NCI-H510A treated with DMSO at 0.1 percent for 48 hours (cell line): ENCODE measurements at regions not wholly inside any gene's neighbourhood (a gene's known extent, or its start where the extent isn't known, plus 50 kb on each side); places are given as distances from the start of the nearest gene placed in this dataset.

Experiments used
- DNase-seq: peaks from one replicate; lab custom pipeline; 2025; lab: John Stamatoyannopoulos, UW

DNA sequence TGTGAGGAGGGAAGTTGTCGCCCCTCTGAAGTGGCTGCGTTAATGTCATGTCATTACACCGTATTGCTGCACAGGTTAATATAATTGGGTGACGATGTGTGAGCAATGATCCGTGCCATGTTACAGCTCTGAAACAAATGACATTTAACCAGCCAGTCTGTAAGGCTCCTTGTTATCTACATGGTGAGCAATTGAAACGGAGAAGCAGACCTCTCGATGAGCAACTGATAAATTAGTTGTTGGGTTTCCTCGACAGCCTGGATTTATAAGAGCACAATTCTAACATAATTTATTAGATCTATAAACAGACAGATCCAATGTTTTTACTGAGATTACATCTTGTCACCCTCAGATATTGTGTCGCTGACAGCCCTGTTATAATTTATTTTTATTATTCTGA is 49.9 kb upstream of the MAFB start:
- DNase-seq = no peak

DNA sequence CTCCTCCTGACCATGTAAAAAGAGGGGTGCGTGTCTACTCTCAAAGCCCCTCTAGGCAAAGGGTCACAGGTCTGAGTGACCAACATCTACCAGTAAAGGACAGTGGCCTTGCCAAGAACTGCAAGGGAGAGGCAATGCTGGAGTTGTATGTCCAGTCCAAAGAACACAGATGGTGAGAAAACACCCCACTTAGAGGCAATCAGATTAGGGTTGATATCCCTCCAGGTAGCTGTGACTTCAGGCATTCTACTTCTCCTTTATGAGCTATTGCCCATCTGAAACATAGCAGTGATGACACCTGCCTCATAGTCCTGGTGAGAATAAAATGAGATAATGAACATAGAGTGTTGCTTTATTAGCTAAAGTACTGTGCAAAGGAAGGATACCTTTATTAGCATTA is 50.8 kb upstream of the MAFB start:
- no peak for DNase-seq

DNA sequence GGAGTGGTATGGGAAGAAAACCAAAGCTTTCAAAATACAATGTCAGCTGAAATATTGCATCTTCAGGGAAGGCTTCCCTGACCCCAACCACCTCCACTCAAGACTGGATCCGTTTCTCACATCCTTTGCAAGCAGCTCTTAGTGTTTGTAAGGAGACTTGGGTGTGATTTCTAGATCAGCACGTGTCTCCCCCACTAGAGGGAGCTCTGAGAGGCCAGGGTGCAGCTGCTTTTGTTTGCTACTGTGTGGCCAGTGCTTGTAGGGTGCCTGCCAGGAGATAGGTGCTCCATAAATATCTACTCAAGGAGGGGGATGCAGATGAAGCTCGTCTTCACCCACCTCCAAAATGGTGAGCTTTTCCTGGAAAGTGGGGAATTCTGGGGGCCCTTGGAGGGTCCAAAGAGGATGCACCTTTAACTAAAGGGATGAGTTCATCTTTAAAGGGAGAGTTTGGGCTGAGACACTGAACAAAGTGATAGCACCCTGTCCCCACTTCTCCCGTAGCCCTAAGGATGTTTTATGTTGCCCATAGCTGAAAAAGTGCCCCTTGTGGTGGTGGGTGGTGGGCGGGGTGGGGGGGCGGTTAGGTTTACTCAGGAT is 52.6 kb upstream of the MAFB start:
- DNase-seq = peak; percentile 20

- DNase-seq = no peak
Observed at GRCh38 chr20:40743141-40743775, 54.2 kb upstream of the MAFB start.

- no peak for DNase-seq
Observed at GRCh38 chr20:40744072-40744817, 55.2 kb upstream of the MAFB start.

GRCh38 chr20:40744818-40745175 is 55.8 kb upstream of the MAFB start:
- no peak for DNase-seq

DNA sequence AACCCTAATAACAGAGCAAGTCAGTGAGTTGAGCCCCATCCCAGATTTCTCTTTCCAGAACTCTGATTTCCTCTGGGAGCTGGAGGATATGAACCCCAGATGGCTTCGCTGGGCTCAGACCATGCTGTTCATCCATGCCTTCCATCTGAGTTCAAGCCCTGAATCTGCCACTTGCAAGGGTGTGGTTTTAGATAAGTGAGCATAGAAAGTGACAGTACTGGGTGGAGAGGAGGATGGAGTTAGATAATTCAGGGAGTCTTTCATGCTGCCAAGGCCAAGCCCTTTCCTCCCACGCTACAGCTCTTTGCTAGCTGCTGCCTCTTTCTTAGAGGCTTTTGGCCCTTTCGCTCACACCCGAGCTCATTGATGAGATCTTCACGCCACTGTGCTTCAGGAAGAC is 57.2 kb upstream of the MAFB start:
- DNase-seq = no peak

- DNase-seq = no peak
Observed at GRCh38 chr20:40748182-40748581, 59.1 kb upstream of the MAFB start.

DNA sequence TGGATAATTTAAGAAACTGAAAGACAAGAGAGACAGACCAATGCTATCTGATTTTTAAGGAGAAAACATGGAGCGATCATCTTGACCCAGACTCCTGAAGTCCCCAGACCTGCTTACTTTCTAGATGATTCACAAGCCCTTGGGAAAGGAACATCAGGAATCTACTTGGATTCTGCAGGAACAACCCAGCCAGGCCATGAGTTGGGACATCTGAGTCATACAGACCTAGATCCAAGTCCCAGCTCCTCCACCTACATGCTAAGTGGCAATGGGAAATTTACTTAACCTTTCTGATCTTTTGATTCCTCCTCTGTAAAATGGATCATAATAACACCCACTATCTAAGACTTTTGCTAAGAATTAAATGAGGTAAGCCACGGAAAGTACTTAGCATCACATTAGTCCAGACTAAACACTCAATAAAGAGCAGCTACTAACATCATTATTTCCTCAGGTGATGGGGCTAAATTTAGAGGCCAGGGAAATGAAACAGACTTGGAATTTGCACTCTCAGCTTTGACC is 61.0 kb upstream of the MAFB start:
- no peak for DNase-seq

GRCh38 chr20:40750541-40751035 is 61.6 kb upstream of the MAFB start:
- no peak for DNase-seq

DNA sequence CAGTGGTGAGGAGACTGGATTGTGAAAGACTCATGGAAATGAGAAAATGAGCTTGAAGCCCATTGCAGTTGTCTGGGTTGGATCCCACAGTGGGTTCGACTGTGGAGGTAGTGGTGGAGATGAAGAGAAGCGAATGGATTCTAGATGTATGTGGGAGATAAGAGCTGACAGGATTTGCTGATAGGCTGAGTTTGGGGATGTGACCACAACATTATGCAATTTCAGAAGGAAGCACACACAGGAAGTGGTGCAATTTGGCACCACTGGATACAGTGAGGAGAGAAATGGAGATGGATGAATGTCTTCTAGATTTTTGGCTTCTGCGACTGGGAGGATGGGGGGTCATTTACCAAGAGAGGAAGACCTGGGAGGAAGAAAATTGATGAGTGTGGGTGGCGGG is 64.4 kb upstream of the MAFB start:
- no peak for DNase-seq

GRCh38 chr20:40754339-40754943 is 65.4 kb upstream of the MAFB start:
- DNase-seq = no peak

- no peak for DNase-seq
Observed at GRCh38 chr20:40757087-40757486, 68.1 kb upstream of the MAFB start.

- DNase-seq = no peak
Observed at GRCh38 chr20:40758790-40759189, 69.8 kb upstream of the MAFB start.

DNA sequence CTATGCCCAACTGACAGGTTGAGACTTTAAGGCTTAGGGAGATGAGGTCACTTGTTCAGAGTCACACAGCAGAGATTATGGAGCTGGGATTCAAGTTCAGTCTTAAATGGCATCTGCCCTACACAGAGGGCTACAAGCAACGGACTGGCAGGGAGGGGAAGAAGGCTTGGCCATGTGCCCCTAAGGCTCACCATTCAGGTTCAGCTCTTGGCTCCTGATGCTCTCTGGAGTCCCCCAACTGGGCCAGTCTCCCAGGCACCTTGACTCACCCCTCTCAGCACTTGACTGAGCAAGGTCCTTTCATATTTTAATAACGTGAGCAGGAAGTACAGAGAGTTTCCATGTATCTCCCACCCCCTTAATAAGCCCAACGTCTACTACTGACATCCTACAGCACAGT is 71.4 kb upstream of the MAFB start:
- DNase-seq = no peak

GRCh38 chr20:40763646-40764295 is 74.7 kb upstream of the MAFB start:
- DNase-seq = no peak

DNA sequence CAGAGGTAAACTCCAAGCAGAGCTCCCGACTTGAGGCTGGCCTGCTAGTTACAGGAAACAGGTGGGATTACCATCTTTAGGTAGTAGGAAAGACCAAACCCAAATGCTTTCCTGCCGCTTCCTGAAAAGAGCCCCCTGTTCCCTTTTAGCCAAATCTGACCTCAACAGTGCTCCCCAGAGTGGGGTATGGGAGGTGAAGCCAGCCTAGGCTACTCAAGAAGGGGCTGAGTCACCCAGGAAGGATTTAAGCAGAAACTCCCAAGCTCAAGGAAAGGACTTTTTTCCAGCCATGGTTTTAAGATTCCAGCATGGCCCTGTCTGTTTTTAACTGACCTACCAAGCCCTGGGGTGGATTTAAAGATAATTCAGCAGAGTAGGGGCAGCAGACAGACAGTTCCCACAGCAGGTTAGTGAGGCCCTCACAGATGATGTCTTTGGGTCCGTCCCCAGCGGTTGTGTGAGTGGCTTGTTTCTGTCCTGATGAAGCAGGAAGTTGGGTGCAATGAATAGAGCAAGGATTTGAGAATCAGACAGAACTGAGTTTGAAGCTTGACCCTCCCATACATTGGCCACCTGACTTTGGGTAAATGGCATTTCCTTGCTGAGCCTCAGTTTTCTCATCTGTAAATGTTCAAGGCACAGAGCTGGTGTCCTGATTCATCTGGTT is 76.9 kb upstream of the MAFB start:
- DNase-seq = no peak

DNA sequence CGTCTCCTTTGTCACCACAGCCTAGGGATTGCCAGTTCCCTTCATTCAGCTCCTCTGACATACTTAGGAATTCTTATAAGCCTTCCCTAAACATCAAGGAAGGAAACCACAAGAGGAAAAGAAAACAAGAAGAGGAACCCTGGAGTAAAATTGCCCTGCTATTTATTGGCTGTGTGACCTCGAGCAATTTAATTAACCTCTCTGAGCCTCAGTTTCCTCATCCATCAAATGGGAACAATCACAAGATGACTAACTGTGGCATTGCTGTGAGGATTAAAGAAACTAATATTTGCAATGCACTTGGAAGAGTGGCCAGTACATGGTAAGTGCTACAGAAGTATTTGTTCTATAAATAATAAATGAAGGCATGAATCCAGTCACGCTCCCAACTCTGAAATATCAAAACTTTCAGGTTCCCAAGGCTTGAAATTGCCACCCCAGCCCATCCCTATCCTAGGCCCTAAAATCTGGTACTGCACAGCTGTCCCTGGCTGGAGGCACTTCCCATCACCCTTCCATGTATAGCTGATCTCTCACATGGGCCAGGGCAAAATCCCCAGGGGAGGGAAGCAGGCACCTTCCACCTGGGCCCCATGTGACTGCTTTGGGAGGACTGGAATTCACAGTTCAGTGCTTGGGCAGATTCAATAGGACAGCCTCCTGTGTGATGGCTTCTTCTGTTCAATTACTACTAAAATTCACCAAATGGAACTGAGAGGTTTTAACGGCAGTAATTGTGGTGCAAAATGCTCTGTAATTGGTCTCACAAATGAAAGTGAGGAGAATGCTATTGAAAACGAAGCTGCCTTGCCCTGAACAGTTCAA is 78.0 kb upstream of the MAFB start:
- DNase-seq = peak; percentile 3

GRCh38 chr20:40767615-40767924 is 78.5 kb upstream of the MAFB start:
- DNase-seq = no peak

- DNase-seq = no peak
Observed at GRCh38 chr20:40768105-40768504, 79.1 kb upstream of the MAFB start.

DNA sequence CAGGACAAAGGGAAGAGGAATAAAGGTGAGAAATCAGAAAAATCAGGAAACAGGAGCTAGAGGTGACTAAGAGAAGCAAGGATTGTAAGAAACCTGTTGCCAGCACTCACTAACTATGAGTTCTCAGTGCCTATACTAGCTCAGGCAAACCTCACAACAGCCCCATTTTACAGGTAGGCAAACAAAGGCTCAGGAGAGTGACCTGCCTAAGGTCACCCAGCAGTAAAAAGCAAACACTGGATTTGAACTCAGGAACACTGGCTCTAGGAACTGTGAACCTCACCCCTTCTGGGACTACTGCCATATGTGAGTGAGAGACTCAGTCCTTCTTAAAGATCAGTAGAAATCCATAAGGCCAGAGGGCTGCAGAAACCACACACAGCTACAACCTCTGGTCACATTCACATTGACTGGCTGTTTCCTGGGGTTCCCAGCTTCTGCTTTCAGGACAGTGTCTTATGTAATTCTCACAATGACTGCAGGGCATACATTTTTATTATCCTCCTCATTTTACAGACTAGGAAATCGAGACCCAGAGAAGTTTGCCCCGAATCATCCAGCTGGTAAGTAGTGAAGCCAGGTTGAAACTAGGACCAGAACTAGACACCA is 80.7 kb upstream of the MAFB start:
- DNase-seq = no peak
